OCI-LY7 (cell line): ENCODE measurements at regions not wholly inside any gene's neighbourhood (a gene's known extent, or its start where the extent isn't known, plus 50 kb on each side); places are given as distances from the start of the nearest gene placed in this dataset.
"Not testable (repeated sequence)": the region's sequence is repeated elsewhere in the genome, so short reads cannot be mapped to it uniquely, and the experiment has no call there.

ENCODE experiments used
- BruUV-seq: library from RNA; stranded (reverse); fragments of 400-500 nt; replicated peaks from 2 replicates; lab custom pipeline; 2021; lab: Mats Ljungman, UMichigan
- CTCF ChIA-PET: fragments of 300-600 bp; sonication (Branson Sonifier 250); formaldehyde crosslinking; loops from one replicate; lab custom pipeline; 2022; ENCODE audit warnings: antibody characterized with exemption; ENCODE audit not compliant: unreplicated experiment; lab: Charles Lee
- POLR2A ChIA-PET: fragments of 300-600 bp; sonication (Branson Sonifier 250); formaldehyde crosslinking; loops from one replicate; lab custom pipeline; 2022; ENCODE audit warnings: antibody characterized with exemption; lab: Charles Lee
- DNase-seq: peaks from one replicate; pipeline ENCODE4 v3.0.0-alpha.2; 2015; ENCODE audit warnings: low spot score
- H2AFZ ChIP-seq: fragments of 200-600 bp; sonication (generic), shearing (Covaris generic); 2 replicates; pipeline ENCODE4 v1.6.1; 2014; ENCODE audit warnings: mild to moderate bottlenecking, antibody characterized with exemption, low read length, moderate library complexity
- H3K27ac ChIP-seq: fragments of 200-600 bp; sonication (generic); 2 replicates; pipeline ENCODE4 v1.5.1; 2014; ENCODE audit warnings: mixed run types, low read depth, mild to moderate bottlenecking, moderate library complexity, low read length, inconsistent platforms; ENCODE audit not compliant: poor library complexity, severe bottlenecking
- H3K36me3 ChIP-seq: fragments of 200-600 bp; sonication (generic); 2 replicates; pipeline ENCODE4 v1.6.1; 2014; ENCODE audit warnings: mild to moderate bottlenecking, antibody characterized with exemption, low read length, moderate library complexity, mixed read lengths; ENCODE audit not compliant: insufficient read depth
- H3K4me1 ChIP-seq: fragments of 200-600 bp; sonication (generic); 2 replicates; pipeline ENCODE4 v1.5.1; 2014; ENCODE audit warnings: mild to moderate bottlenecking, low read length; ENCODE audit not compliant: insufficient read depth, poor library complexity, severe bottlenecking
- H3K4me2 ChIP-seq: fragments of 200-600 bp; sonication (generic); 2 replicates; pipeline ENCODE4 v1.6.1; 2014; ENCODE audit warnings: mild to moderate bottlenecking, low read length
- H3K4me3 ChIP-seq: fragments of 200-600 bp; sonication (generic); 2 replicates; pipeline ENCODE4 v1.5.1; 2014; ENCODE audit warnings: mild to moderate bottlenecking, low read depth, low read length; ENCODE audit not compliant: poor library complexity, severe bottlenecking
- H3K79me2 ChIP-seq: fragments of 200-600 bp; sonication (generic); 2 replicates; pipeline ENCODE4 v1.6.1; 2016; ENCODE audit warnings: low read depth, mild to moderate bottlenecking, low read length, moderate library complexity, mixed read lengths; ENCODE audit not compliant: insufficient read depth
- H3K9me2 ChIP-seq: fragments of 200-600 bp; sonication (generic); 2 replicates; pipeline ENCODE4 v1.6.1; 2016; ENCODE audit warnings: mild to moderate bottlenecking, low read length, mixed read lengths; ENCODE audit not compliant: insufficient read depth
- H3K9me3 ChIP-seq: fragments of 200-600 bp; sonication (generic); 2 replicates; pipeline ENCODE4 v1.6.1; 2014; ENCODE audit warnings: mild to moderate bottlenecking, mixed run types, low read length, mixed read lengths
- H4K20me1 ChIP-seq: fragments of 200-600 bp; sonication (generic); 2 replicates; pipeline ENCODE4 v1.6.1; 2014; ENCODE audit warnings: mild to moderate bottlenecking, antibody characterized with exemption, low read length, moderate library complexity, mixed read lengths; ENCODE audit not compliant: insufficient read depth
- CTCF ChIP-seq: fragments of 200-600 bp; sonication (generic); conservative IDR thresholded peaks from 2 replicates; pipeline ENCODE4 v1.5.1; 2014; ENCODE audit warnings: mild to moderate bottlenecking, antibody characterized with exemption, low read length, moderate library complexity, mixed read lengths
- EZH2phosphoT487 ChIP-seq: fragments of 200-600 bp; sonication (generic); IDR thresholded peaks from 2 replicates; pipeline ENCODE4 v1.6.1; 2018; ENCODE audit warnings: low read depth, borderline replicate concordance, mild to moderate bottlenecking, mixed run types, antibody characterized with exemption, low read length, moderate library complexity, mixed read lengths
- intact Hi-C: fragments of 100-400 bp; cut with micrococcal nuclease; formaldehyde crosslinking; loops from one replicate; pipeline ENCODE4 v1.10.0; 2022; ENCODE audit not compliant: unreplicated experiment

- no peaks in the 10 kb centered on the region for H3K36me3 ChIP-seq
- H3K4me1 ChIP-seq = no peaks in the 10 kb centered on the region
- ChIA-PET POLR2A (no interaction called here), CTCF (no interaction called here)
- no peak overlapping the region for H2AFZ ChIP-seq
- intact Hi-C loops = no loop called here
- TF ChIP-seq EZH2phosphoT487 (no peak), CTCF (no peak)
- BruUV-seq = no TSS peak
- H3K4me2 ChIP-seq = no peak overlapping the region
- H3K9me3 ChIP-seq = no peaks in the 10 kb centered on the region
- no peak for DNase-seq
- H3K9me2 ChIP-seq = no peaks in the 10 kb centered on the region
- H3K4me3 ChIP-seq = no peak overlapping the region
- no peak overlapping the region for H3K27ac ChIP-seq
- H3K79me2 ChIP-seq = no peaks in the 10 kb centered on the region
- no peaks in the 10 kb centered on the region for H4K20me1 ChIP-seq
Observed at GRCh38 chr13:65111223-65111622, 2118.9 kb downstream of the PCDH9 start.

GRCh38 chr13:65104436-65104835 is 2125.7 kb downstream of the PCDH9 start:
- CTCF ChIA-PET, H2AFZ ChIP-seq, H3K27ac ChIP-seq, H3K4me1 ChIP-seq, DNase-seq, BruUV-seq, POLR2A ChIA-PET, H3K79me2 ChIP-seq, H3K9me2 ChIP-seq, H4K20me1 ChIP-seq, H3K4me3 ChIP-seq, H3K9me3 ChIP-seq, intact Hi-C loops, H3K4me2 ChIP-seq, H3K36me3 ChIP-seq: not testable (repeated sequence)

GRCh38 chr13:65103351-65103750 is 2126.8 kb downstream of the PCDH9 start:
- BruUV-seq = no TSS peak
- intact Hi-C loops = no loop called here
- DNase-seq = no peak
- no peaks in the 10 kb centered on the region for H4K20me1 ChIP-seq
- no peak overlapping the region for H3K4me2 ChIP-seq
- H2AFZ ChIP-seq = no peak overlapping the region
- H3K4me1 ChIP-seq = no peaks in the 10 kb centered on the region
- H3K9me2 ChIP-seq = no peaks in the 10 kb centered on the region
- ChIA-PET POLR2A (no interaction called here), CTCF (no interaction called here)
- no peaks in the 10 kb centered on the region for H3K36me3 ChIP-seq
- H3K27ac ChIP-seq = no peak overlapping the region
- H3K4me3 ChIP-seq = no peak overlapping the region
- TF ChIP-seq CTCF (no peak), EZH2phosphoT487 (no peak)
- H3K79me2 ChIP-seq = no peaks in the 10 kb centered on the region
- no peaks in the 10 kb centered on the region for H3K9me3 ChIP-seq
